GM18520 (cell line): ENCODE measurements at regions not wholly inside any gene's neighbourhood (a gene's known extent, or its start where the extent isn't known, plus 50 kb on each side); places are given as distances from the start of the nearest gene placed in this dataset.

Source experiments
- ATAC-seq: cut with Tn5 transposase; IDR thresholded peaks from one replicate; pipeline ENCODE4 v1.9.1; 2021; ENCODE audit not compliant: unreplicated experiment

DNA sequence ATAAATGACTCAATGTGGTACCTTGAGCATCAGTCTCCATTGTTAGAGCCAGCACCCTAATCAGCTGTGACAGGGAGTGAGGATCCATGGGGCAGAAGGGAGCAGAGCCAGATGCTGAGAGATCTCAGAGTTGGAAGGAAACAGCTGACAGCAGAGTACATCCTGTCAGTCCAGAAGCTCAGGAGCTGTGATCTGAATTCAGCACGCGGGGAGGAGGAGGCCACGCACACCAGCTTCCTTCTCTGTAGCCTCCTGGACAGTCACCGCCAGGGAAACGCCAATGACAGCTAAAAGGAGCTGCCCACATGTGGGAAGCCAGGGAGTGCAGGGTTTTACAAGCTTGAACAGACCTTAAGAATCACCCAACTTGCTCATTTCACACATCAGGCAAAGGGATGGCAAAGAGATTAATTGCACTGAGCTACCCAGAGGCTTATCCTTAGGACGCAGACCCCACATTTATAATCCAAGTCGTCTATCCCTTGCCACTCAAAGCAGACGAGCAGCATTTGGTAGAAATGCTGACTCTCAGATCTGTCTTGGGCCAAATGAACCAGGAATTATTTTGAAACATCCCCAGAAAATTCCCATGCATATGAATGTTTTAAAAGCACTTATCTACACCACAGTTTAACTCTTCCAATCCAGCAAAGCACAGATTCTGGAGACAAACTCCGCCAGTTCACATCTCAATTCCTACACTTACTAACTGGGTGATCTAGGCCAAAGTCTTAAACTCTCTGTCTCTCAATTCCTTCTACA, 322.6 kb upstream of the TMTC1 start:
- no peak for ATAC-seq

DNA sequence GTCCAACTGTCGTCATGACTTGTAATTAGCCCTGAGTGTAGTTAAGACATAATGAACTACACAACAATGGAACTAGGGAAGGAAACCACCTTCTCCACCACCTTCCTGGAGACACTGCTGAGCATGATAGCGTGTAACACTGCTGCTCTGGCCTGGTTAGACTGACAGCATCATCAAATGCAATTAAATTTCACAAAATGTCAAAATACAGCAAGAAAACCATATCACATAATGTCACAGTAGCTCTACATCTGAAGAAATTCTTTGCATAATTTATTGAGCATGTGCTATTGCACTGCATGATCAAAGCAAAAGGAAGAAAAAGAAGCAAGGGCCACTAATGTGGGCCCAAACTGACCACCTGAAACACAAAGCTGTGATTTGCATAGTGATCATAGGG, 321.8 kb upstream of the TMTC1 start:
- ATAC-seq, result no peak

DNA sequence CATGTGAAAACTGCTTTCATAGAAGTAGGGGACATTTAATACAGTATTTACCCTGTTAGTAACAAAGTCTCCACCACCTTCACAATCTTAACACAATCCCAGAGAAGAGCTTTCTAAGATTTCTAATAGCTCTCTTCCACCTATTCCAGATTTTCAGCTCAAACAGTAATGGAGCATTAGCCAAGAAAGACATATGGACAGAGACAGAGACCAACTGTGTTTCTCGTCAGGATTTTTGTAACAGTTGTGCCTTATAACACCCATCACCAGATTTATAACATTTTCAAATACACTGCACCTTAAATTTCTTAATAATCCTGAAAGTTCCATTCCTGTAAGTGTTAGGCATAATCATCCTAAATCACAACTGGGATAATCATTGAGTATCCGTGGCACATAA, 321.2 kb upstream of the TMTC1 start:
- no peak for ATAC-seq

DNA sequence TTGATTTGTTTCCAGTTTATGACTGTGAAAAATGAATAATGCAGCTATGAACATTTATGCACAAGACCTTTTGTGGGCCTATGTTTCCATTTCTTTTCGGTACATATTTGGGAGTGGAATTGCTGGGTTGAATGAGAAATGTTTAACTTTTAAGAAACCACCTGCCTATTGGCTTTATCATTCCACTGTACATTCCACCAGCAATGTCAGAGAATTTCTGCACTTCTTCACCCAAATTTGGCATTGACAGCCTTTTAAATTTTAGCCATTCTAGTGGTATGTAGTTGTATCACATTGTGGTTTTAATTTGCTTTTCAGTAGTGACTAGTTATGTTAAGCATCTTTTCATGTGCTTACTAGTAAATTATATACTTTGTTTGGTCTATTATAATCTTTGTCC, 317.0 kb upstream of the TMTC1 start:
- no peak for ATAC-seq

- ATAC-seq, result no peak
Observed at GRCh38 chr12:30098677-30099076, 314.9 kb upstream of the TMTC1 start.

DNA sequence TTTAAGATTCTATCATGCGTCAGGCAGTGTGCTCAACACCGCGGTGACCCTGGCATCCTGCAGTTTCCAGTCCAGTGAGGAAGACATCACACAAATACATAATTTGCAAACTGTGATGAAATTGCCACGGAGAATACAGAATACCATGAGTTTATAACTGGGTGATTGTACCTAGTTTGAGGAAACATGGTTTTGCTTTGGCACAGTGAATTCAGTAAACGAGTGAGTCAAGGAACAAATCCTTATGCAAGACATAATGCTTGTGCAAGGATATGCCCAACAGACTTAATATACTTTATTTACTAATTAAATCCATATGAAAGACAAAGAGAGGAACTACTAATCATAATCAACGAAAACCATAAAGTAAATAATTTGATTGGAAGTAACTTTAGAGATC, 311.8 kb upstream of the TMTC1 start:
- ATAC-seq, result no peak

DNA sequence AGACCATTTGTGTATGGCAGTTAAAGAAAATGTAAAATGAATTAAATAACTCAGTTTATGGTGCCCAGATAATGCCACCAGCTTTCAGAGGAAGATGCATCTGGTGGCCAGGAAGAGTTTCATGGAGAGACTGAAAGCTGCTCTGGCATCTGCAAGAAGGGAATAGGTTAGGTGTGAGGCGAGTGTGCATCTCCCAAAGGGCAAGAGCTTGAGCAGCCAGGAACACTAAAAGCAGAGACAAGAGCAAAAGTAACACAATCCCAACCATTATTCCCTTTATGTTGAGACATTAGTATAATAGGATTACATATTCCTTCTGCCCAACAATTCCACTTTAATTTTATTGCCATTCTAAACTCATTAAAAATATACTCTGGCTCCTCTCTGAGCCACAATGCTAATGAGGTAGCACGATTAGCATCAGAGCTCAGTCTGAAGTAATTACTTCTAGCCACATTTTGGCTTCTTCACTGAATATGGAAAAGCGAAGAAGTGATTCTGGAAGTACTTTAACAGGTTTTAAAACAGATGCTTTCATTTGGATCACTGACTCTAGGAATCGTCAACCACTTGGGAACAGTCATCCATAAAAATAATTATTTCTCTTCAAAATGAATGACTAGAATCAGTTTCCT, 309.4 kb upstream of the TMTC1 start:
- no peak for ATAC-seq

GRCh38 chr12:30090258-30090657, 306.5 kb upstream of the TMTC1 start:
- ATAC-seq, result no peak

DNA sequence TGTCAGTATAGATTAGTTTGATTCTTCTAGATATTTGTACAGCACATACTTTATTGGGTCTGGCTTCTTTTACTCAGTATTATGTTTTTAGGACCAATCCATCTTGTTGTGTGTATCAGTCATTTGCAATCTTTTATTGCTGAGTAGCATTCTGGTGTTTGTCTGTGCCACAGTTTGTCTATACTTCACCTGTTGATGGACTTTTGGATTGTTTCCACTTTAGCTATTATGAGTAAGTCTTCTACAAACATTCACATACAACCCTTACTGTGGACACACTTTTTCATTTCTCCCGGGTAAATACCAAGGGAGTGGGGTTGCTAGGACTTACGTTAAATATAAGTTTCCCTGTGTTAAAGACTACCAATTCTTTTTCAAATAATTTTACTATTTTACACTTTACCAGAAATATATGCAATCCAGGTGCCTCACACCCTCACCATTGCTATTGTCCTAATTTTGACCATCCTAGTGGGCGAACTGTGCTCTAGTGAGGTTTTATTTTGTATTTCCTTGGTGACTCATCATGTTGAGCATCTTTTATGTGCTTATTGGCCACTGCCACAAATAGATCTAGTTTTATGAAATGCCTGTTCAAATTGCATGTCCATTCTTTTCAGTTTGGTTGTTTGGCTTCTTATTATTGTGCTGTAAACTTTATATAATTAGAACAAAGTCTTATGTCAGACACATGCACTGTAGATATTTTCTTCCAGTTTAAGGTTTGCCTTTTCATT, 304.7 kb upstream of the TMTC1 start:
- no peak for ATAC-seq

- no peak for ATAC-seq
Observed at GRCh38 chr12:30082381-30082780, 298.6 kb upstream of the TMTC1 start.

GRCh38 chr12:30074916-30075315, 291.2 kb upstream of the TMTC1 start:
- no peak for ATAC-seq

GRCh38 chr12:30072824-30073223, 289.1 kb upstream of the TMTC1 start:
- no peak for ATAC-seq

GRCh38 chr12:30067146-30067545, 283.4 kb upstream of the TMTC1 start:
- ATAC-seq, result no peak

- no peak for ATAC-seq
Observed at GRCh38 chr12:30064906-30065305, 281.2 kb upstream of the TMTC1 start.

- no peak for ATAC-seq
Observed at GRCh38 chr12:30063435-30063945, 279.7 kb upstream of the TMTC1 start.

DNA sequence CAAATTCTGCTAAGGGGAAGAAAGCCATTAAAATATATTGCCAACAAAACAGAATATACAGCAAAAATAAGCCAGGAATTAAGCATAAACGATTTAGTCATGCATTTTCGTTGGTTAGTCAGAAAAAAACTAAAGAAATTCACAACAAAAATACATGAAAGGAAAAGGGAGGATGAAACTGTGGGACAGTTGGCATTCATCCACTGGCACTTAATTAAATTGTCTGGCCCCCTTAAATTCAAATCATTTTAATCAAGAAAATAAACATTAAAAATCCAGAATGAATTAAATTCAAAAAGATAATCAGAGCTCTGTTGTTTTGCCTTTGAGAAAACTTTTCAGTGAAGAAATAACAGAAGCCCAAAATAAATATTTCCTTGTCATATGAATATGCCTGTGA, 264.6 kb upstream of the TMTC1 start:
- no peak for ATAC-seq

DNA sequence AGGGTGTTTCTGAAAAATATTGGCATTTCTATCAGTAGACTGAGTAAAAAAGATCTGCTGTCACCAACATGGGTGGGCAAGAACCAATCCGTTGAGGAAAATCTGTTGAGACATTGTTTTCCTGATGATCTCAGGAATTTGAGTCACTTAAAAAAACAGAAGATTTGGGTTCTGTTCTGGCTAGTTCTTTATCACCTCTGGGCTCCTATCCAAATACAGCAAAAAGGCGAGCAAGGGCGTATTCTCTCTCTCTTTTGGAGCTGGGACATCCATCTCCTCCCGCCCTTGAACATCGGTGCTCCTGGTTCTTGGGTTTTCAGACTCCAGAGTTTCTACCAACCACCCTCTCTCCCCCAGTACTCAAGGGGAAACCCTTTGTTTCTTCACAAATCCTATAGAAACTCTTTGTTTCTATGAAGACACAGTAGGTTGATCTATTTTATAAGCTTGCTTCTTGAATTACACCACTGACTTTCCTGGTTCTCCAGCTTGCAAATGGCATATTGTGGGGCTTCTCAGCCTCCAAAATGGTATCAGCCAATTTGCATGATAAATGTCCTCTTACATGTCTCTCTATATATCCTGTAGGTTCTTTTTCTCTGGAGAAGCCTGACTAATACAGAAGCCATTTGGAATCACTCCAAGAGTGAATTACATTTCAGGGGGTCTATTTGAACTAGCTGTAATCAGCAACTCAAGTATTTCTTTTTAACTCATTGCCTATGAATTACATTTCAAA, 263.9 kb upstream of the TMTC1 start:
- no peak for ATAC-seq

GRCh38 chr12:30046376-30046775, 262.6 kb upstream of the TMTC1 start:
- ATAC-seq, result no peak

DNA sequence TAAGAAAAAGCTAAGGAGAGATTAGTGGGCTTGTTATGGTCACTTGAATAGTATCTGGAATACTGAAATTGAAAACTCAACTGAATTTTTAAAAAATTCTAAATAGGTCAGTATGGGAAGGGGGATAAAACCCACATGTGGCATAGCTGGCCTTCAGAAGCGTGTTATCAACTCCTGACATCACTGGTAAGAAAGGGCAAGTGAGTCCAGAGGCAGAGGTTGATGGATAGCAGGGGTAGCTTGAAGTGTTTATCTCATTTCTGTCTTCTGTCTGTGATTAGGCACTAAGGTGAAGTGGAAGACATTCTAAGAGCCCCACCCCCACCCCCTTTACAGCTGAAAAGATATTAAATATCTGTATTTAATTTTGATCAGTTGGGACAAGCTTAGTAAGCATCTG, 261.4 kb upstream of the TMTC1 start:
- no peak for ATAC-seq

DNA sequence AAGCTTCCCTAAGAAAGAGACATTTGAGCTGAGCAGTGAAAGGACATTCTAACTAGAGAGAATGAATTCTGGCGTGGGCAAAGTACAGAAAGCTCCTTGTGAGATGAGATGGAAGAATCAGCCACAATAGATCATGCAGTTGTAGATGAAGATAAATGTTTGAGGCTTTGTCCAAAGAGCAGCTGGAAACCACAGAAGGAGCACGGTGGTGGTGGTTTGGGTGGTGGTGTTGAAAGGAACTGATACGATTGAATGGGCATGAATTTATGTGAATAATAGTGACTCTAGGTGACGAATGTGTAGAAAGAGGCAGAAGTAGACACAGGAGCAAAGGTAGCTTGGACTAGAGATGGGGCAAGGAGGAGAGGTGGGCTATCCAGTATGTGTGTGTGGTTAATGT, 260.5 kb upstream of the TMTC1 start:
- no peak for ATAC-seq

DNA sequence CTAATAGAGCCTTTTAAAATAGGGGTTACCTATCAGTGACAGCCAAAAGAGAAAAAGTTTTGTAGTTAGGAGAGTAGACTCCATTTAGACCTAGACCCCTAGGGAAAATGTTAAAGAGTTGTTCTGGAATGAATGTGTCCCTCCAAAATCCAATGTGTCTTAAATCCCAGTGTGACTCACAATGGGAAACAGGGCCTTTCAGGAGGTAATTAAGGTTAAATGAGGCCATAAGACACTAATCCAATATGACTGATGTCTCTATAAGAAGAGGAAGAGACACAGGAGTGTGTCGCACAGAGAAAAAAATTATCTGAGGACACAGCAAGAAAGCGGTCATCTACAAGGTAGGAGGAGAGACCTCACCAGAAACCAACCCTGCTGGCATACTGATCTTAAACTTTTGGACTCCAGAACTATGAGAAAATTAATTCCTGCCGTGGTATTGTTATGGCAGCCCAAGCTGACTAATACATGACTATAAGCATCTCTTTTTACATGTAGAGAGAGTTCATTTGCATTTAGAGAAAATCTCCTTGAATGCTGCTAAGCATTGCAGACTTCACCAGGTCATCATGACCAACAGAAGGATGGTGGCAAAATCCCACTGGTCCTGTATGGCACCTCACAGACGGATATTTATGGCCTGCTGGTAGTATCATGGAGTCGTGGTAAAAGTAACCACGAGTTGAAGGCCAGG, 259.6 kb upstream of the TMTC1 start:
- no peak for ATAC-seq
